ENCODE measurements at regions not wholly inside any gene's neighbourhood (a gene's known extent, or its start where the extent isn't known, plus 50 kb on each side); places are given as distances from the start of the nearest gene placed in this dataset.

DNA sequence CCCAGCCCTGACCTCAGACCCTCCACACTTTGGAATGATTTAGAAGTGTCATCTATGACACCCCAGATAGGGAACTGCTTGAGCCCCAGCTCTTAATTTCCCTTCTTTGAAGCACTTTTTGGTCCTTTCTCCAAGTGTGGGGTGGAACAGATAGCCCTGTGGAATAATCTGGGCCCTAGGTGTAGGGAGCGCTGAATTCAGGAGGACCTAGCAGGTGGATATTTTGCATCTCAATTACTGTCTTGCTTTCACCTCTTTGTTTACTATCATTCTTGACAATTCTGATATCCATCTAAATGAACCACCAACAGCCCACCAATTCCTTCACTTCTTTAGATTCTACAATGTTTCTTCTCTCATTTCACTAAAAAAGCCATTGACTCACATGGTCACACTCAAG is 850.4 kb downstream of the KCNJ2 start:
- TF ChIP-seq, protein P1, sequence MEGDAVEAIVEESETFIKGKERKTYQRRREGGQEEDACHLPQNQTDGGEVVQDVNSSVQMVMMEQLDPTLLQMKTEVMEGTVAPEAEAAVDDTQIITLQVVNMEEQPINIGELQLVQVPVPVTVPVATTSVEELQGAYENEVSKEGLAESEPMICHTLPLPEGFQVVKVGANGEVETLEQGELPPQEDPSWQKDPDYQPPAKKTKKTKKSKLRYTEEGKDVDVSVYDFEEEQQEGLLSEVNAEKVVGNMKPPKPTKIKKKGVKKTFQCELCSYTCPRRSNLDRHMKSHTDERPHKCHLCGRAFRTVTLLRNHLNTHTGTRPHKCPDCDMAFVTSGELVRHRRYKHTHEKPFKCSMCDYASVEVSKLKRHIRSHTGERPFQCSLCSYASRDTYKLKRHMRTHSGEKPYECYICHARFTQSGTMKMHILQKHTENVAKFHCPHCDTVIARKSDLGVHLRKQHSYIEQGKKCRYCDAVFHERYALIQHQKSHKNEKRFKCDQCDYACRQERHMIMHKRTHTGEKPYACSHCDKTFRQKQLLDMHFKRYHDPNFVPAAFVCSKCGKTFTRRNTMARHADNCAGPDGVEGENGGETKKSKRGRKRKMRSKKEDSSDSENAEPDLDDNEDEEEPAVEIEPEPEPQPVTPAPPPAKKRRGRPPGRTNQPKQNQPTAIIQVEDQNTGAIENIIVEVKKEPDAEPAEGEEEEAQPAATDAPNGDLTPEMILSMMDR (conservative IDR thresholded peaks at IDR 0.05; ENCODE audit: low read depth, low read length), result no peak
- TF ChIP-seq POLR2A (IDR thresholded peaks at IDR 0.05; ENCODE audit: low read depth, low read length), result no peak
- no peak for TF ChIP-seq MXI1 (IDR thresholded peaks at IDR 0.05; ENCODE audit: borderline replicate concordance, low read depth, low read length)
- TF ChIP-seq BHLHE40 (IDR thresholded peaks at IDR 0.05; ENCODE audit: low read depth, low read length), result no peak
- TF ChIP-seq, protein P2, sequence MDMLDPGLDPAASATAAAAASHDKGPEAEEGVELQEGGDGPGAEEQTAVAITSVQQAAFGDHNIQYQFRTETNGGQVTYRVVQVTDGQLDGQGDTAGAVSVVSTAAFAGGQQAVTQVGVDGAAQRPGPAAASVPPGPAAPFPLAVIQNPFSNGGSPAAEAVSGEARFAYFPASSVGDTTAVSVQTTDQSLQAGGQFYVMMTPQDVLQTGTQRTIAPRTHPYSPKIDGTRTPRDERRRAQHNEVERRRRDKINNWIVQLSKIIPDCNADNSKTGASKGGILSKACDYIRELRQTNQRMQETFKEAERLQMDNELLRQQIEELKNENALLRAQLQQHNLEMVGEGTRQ (IDR thresholded peaks at IDR 0.05; ENCODE audit: low read depth, low read length), result no peak
- no peak for TF ChIP-seq MAFK (IDR thresholded peaks at IDR 0.05; ENCODE audit: low read depth, low read length)
- TF ChIP-seq MAZ (IDR thresholded peaks at IDR 0.05; ENCODE audit: borderline replicate concordance, low read depth, low read length), result no peak
- TF ChIP-seq RAD21 (IDR thresholded peaks at IDR 0.05; ENCODE audit: low read length), result no peak
- TF ChIP-seq FOS (IDR thresholded peaks at IDR 0.05; ENCODE audit: low read depth, low read length), result no peak
- no peak for TF ChIP-seq RFX5 (IDR thresholded peaks at IDR 0.05; ENCODE audit: low read depth, low read length)
- no peak for TF ChIP-seq RCOR1 (IDR thresholded peaks at IDR 0.05; ENCODE audit: insufficient replicate concordance, low read length)
- no peak for TF ChIP-seq CHD1 (IDR thresholded peaks at IDR 0.05; ENCODE audit: low read depth, low read length)
- no peak for TF ChIP-seq CEBPB (IDR thresholded peaks at IDR 0.05; ENCODE audit: low read depth, low read length)

Measured in IMR-90 (cell line).